OCI-LY1 (cell line): ENCODE measurements at regions not wholly inside any gene's neighbourhood (a gene's known extent, or its start where the extent isn't known, plus 50 kb on each side); places are given as distances from the start of the nearest gene placed in this dataset.
"Not testable (repeated sequence)": the region's sequence is repeated elsewhere in the genome, so short reads cannot be mapped to it uniquely, and the experiment has no call there.

Experiments used
- H2AFZ ChIP-seq: fragments of 200-600 bp; sonication (generic), shearing (Covaris generic); 2 replicates; pipeline ENCODE4 v1.6.0; 2014; ENCODE audit warnings: antibody characterized with exemption, mild to moderate bottlenecking, low read length
- H3F3A ChIP-seq: fragments of 200-600 bp; sonication (generic), shearing (Covaris generic); 2 replicates; pipeline ENCODE4 v1.6.0; 2014; ENCODE audit warnings: mild to moderate bottlenecking, antibody characterized with exemption, low read length, moderate library complexity; ENCODE audit not compliant: insufficient read depth
- H3K27ac ChIP-seq: fragments of 200-600 bp; sonication (generic); 2 replicates; pipeline ENCODE4 v1.5.1; 2014; ENCODE audit warnings: low read length, mixed run types, mild to moderate bottlenecking, low read depth; ENCODE audit not compliant: poor library complexity, severe bottlenecking
- H3K27me3 ChIP-seq: fragments of 200-600 bp; sonication (generic); 2 replicates; pipeline ENCODE4 v1.6.0; 2014; ENCODE audit warnings: antibody characterized with exemption, mild to moderate bottlenecking, low read length, moderate library complexity; ENCODE audit not compliant: insufficient read depth
- H3K36me3 ChIP-seq: fragments of 200-600 bp; sonication (generic); 2 replicates; pipeline ENCODE4 v1.6.1; 2014; ENCODE audit warnings: mild to moderate bottlenecking, antibody characterized with exemption, low read length, moderate library complexity, mixed read lengths; ENCODE audit not compliant: insufficient read depth
- H3K4me1 ChIP-seq: fragments of 200-600 bp; sonication (generic); 2 replicates; pipeline ENCODE4 v1.5.1; 2014; ENCODE audit warnings: mild to moderate bottlenecking, low read length, moderate library complexity; ENCODE audit not compliant: insufficient read depth, severe bottlenecking
- H3K4me2 ChIP-seq: fragments of 200-600 bp; sonication (generic), shearing (Covaris generic); 2 replicates; pipeline ENCODE4 v1.6.1; 2014; ENCODE audit warnings: low read length
- H3K4me3 ChIP-seq: fragments of 200-600 bp; sonication (generic); 2 replicates; pipeline ENCODE4 v1.5.1; 2014; ENCODE audit warnings: low read length, low read depth, mild to moderate bottlenecking, mixed read lengths; ENCODE audit not compliant: poor library complexity, severe bottlenecking
- H3K79me2 ChIP-seq: fragments of 200-600 bp; shearing (Covaris generic); 2 replicates; pipeline ENCODE4 v1.6.1; 2016; ENCODE audit warnings: mixed run types, low read length, mixed read lengths; ENCODE audit not compliant: insufficient read depth
- H3K9ac ChIP-seq: fragments of 200-600 bp; sonication (generic), shearing (Covaris generic); 2 replicates; pipeline ENCODE4 v1.6.1; 2014; ENCODE audit warnings: mild to moderate bottlenecking, low read length, mixed read lengths
- H3K9me2 ChIP-seq: fragments of 200-600 bp; sonication (generic), shearing (Covaris generic); 2 replicates; pipeline ENCODE4 v1.6.1; 2014; ENCODE audit warnings: low read depth, mild to moderate bottlenecking, low read length, mixed read lengths
- H3K9me3 ChIP-seq: fragments of 200-600 bp; shearing (Covaris generic); 2 replicates; pipeline ENCODE4 v1.6.1; 2014; ENCODE audit warnings: low read length, mixed read lengths
- H4K20me1 ChIP-seq: fragments of 200-600 bp; sonication (generic), shearing (Covaris generic); 2 replicates; pipeline ENCODE4 v1.6.0; 2016; ENCODE audit warnings: mild to moderate bottlenecking, low read length; ENCODE audit not compliant: insufficient read depth
- EZH2 ChIP-seq: fragments of 200-600 bp; sonication (generic), shearing (Covaris generic); IDR thresholded peaks from 2 replicates; pipeline ENCODE4 v1.8.0; 2017; ENCODE audit warnings: borderline replicate concordance, mixed run types, mild to moderate bottlenecking, antibody characterized with exemption, low read length, moderate library complexity, mixed read lengths
- TF ChIP-seq, protein P1 (sequence below): fragments of 200-600 bp; sonication (generic), shearing (Covaris generic); IDR thresholded peaks from 2 replicates; pipeline ENCODE4 v1.5.1; 2017; ENCODE audit warnings: mild to moderate bottlenecking, antibody characterized with exemption, low read length, moderate library complexity, mixed read lengths

GRCh38 chrX:66988331-66988730 lies 349.5 kb upstream of the EDA2R start:
- H3K27ac ChIP-seq: no peak overlapping the region
- H4K20me1 ChIP-seq: no peaks in the 10 kb centered on the region

GRCh38 chrX:66961665-66962064 lies 322.8 kb upstream of the EDA2R start:
- no peaks in the 10 kb centered on the region for H3K9me2 ChIP-seq
- no peaks in the 10 kb centered on the region for H4K20me1 ChIP-seq
- no peaks in the 10 kb centered on the region for H3K79me2 ChIP-seq
- no peak overlapping the region for H3K4me2 ChIP-seq
- H3K27me3 ChIP-seq: no peaks in the 10 kb centered on the region
- H3K36me3 ChIP-seq: no peaks in the 10 kb centered on the region
- H3K9ac ChIP-seq: no peak overlapping the region
- H3K9me3 ChIP-seq: no peaks in the 10 kb centered on the region
- H3K27ac ChIP-seq: no peak overlapping the region
- TF ChIP-seq EZH2: no peak
- TF ChIP-seq, protein P1, sequence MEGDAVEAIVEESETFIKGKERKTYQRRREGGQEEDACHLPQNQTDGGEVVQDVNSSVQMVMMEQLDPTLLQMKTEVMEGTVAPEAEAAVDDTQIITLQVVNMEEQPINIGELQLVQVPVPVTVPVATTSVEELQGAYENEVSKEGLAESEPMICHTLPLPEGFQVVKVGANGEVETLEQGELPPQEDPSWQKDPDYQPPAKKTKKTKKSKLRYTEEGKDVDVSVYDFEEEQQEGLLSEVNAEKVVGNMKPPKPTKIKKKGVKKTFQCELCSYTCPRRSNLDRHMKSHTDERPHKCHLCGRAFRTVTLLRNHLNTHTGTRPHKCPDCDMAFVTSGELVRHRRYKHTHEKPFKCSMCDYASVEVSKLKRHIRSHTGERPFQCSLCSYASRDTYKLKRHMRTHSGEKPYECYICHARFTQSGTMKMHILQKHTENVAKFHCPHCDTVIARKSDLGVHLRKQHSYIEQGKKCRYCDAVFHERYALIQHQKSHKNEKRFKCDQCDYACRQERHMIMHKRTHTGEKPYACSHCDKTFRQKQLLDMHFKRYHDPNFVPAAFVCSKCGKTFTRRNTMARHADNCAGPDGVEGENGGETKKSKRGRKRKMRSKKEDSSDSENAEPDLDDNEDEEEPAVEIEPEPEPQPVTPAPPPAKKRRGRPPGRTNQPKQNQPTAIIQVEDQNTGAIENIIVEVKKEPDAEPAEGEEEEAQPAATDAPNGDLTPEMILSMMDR: no peak
- no peaks in the 10 kb centered on the region for H3F3A ChIP-seq
- H2AFZ ChIP-seq: no peak overlapping the region
- H3K4me3 ChIP-seq: no peak overlapping the region
- H3K4me1 ChIP-seq: no peaks in the 10 kb centered on the region

More at GRCh38 chrX:66988331-66988730, 349.5 kb upstream of the EDA2R start:
- no peak overlapping the region for H2AFZ ChIP-seq
- H3K36me3 ChIP-seq: no peaks in the 10 kb centered on the region
- no peaks in the 10 kb centered on the region for H3K79me2 ChIP-seq
- no peak overlapping the region for H3K4me3 ChIP-seq
- H3K4me1 ChIP-seq: no peaks in the 10 kb centered on the region
- H3K4me2 ChIP-seq: no peak overlapping the region
- no peak overlapping the region for H3K9ac ChIP-seq
- H3K27me3 ChIP-seq: no peaks in the 10 kb centered on the region
- H3F3A ChIP-seq: no peaks in the 10 kb centered on the region
- no peaks in the 10 kb centered on the region for H3K9me2 ChIP-seq
- no peak for TF ChIP-seq EZH2
- TF ChIP-seq, protein P1: no peak
- no peaks in the 10 kb centered on the region for H3K9me3 ChIP-seq

DNA sequence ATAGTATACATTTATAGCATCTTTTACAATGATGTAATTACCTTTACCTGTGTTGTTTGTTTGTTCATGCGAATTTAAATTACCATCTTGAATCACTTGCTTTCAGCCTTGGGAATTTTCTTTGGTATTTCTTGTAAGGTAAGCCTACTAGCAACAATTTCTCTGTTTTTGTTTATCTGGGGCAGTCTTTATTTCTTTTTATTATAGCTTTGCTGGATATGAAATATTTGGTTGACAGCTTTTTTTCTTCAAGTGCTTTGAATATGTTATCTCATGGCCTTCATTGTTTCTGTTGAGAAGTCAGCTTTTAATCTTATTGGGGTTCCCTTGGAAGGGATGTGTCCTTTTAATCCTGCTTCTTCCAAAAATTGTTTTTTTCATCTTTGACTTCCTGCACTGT lies 292.8 kb upstream of the EDA2R start:
- no peaks in the 10 kb centered on the region for H3K36me3 ChIP-seq
- no peak overlapping the region for H2AFZ ChIP-seq
- no peak overlapping the region for H3K4me3 ChIP-seq
- H3K9me2 ChIP-seq: no peaks in the 10 kb centered on the region
- H3K79me2 ChIP-seq: no peaks in the 10 kb centered on the region
- no peaks in the 10 kb centered on the region for H3K4me1 ChIP-seq
- H4K20me1 ChIP-seq: no peaks in the 10 kb centered on the region
- no peak overlapping the region for H3K4me2 ChIP-seq
- TF ChIP-seq, protein P1: no peak
- no peak for TF ChIP-seq EZH2
- H3F3A ChIP-seq: no peaks in the 10 kb centered on the region
- no peak overlapping the region for H3K9ac ChIP-seq
- no peaks in the 10 kb centered on the region for H3K27me3 ChIP-seq
- H3K27ac ChIP-seq: no peak overlapping the region
- no peaks in the 10 kb centered on the region for H3K9me3 ChIP-seq

DNA sequence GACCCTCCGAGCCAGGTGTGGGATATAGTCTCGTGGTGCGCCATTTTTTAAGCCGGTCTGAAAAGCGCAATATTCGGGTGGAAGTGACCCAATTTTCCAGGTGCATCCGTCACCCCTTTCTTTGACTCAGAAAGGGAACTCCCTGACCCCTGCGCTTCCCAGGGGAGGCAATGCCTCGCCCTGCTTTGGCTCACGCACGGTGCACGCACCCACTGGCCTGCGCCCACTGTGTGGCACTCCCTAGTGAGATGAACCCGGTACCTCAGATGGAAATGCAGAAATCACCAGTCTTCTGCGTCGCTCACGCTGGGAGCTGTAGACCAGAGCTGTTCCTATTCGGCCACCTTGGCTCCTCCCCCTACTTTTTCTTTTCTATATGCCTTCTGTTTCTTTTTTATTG lies 291.6 kb upstream of the EDA2R start:
- not testable (repeated sequence) for H3K4me3 ChIP-seq, H3K9ac ChIP-seq

More for the DNA sequence above, 291.6 kb upstream of the EDA2R start:
- not testable (repeated sequence) for H3K79me2 ChIP-seq, H4K20me1 ChIP-seq, H3K4me1 ChIP-seq, H3K27ac ChIP-seq, H3K4me2 ChIP-seq, H3K27me3 ChIP-seq, H3F3A ChIP-seq, H3K9me2 ChIP-seq, H3K36me3 ChIP-seq, H3K9me3 ChIP-seq, H2AFZ ChIP-seq
